Colon (tissue), 2 donors: ENCODE measurements at regions not wholly inside any gene's neighbourhood (a gene's known extent, or its start where the extent isn't known, plus 50 kb on each side); places are given as distances from the start of the nearest gene placed in this dataset.

Experiments
- FAIRE-seq: peaks from 2 replicates; lab custom pipeline; 2012; peaks lifted over from hg19 to GRCh38; lab: Jason Lieb, UNC
- donor health status: control.
- donor health status: control.

GRCh38 chr9:129264388-129264787 is 86.3 kb upstream of the IER5L start:
- FAIRE-seq: no peak

- FAIRE-seq: no peak
These were observed 85.8 kb upstream of the IER5L start for GRCh38 chr9:129263836-129264235.

- no peak for FAIRE-seq
These were observed 84.2 kb upstream of the IER5L start for GRCh38 chr9:129262261-129262660.

- no peak for FAIRE-seq
These were observed 81.3 kb upstream of the IER5L start for GRCh38 chr9:129259375-129259774.

DNA sequence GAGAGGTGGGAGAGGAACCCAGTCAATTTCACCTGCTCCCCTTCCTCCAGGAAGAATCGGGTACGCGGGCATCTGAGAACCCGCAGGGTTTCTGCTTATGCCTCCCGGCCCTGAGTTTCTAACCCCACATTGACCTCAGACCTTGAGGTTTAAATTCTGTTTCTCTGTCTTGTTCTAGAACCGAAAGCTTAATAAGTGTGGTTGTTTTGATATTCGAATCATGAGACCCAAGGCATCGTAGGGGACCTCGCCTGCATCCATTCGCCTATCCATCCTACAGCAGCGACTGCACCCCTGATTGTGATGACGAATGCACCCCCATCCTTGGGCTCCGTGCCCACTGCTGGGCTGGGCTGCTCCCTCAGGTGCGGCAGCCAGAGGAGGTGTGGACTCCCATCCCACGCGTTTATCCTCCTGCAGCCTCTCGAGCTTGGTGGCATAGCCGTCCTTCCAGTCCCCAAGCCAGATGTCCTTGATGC is 80.8 kb upstream of the IER5L start:
- FAIRE-seq: no peak

- FAIRE-seq: no peak
These were observed 80.2 kb upstream of the IER5L start for GRCh38 chr9:129258124-129258822.

GRCh38 chr9:129256959-129257713 is 79.1 kb upstream of the IER5L start:
- no peak for FAIRE-seq

- FAIRE-seq: no peak
These were observed 76.7 kb upstream of the IER5L start for GRCh38 chr9:129254566-129255287.

DNA sequence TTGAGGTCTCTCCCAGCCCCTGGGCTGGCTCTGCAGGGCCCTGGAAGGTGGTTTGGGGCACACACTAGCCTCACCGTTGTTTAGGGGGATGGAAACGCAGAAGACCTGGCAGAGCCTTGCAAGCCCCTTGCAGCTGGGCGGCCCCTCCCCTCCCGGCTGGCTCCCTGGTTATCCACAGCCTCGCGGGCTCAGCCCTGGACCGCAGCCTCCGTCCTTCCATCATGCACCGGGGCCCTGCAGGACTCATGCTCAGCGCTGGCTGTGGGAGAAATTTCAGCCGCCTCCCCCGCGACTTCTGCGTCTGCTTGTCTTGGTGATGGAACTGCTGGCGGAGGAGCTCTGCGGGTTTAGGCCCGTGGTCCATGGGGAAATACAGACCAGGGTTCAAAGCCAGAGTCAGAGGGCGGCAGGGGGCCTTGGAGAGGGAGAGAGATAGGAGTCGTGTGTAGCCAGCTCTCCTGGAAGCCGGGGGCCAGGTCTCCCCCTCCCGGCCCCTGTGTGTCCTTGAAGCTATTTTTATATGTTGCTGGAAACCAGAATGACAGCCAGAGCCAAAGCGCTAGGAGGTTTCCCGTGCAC is 75.8 kb upstream of the IER5L start:
- FAIRE-seq: no peak

- FAIRE-seq: no peak
These were observed 75.1 kb upstream of the IER5L start for GRCh38 chr9:129252937-129253802.

DNA sequence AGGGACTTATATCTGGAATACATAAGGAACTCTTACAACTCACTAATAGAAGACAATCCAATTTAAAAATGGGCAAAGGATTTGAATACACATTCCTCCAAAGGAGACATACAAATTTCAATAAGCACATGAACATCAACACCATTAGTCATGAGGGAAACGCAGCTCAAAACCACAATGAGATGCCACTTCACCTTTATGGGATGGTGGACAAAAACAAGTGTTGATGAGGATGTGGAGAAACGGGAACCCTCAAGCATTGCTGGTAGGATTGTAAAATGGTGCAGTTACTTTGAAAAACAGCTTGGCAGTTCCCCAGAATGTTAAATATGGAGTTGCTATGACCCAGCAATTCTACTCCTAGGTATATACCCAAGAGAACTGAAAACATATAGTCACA is 72.7 kb upstream of the IER5L start:
- FAIRE-seq: no peak

- no peak for FAIRE-seq
These were observed 69.5 kb upstream of the IER5L start for GRCh38 chr9:129247285-129248153.

DNA sequence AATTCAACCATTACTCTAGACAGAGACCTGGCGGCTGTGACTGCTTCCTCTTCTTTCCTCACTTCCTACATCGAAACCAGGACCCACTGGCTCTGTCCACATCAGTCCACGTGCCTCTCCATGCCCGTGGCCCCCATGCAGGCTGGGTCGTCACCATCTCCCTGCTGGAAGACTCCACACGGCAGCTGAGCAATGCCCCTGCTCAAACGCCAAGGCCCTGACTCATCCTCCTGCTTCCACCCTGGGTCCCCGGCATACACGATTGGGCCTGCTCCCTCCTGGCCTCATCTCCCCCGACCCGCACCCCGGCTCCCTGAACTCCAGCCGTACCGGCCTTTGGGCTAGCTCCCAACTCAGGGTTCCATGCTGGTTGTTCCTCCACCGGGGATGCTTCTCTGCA is 67.2 kb upstream of the IER5L start:
- no peak for FAIRE-seq

DNA sequence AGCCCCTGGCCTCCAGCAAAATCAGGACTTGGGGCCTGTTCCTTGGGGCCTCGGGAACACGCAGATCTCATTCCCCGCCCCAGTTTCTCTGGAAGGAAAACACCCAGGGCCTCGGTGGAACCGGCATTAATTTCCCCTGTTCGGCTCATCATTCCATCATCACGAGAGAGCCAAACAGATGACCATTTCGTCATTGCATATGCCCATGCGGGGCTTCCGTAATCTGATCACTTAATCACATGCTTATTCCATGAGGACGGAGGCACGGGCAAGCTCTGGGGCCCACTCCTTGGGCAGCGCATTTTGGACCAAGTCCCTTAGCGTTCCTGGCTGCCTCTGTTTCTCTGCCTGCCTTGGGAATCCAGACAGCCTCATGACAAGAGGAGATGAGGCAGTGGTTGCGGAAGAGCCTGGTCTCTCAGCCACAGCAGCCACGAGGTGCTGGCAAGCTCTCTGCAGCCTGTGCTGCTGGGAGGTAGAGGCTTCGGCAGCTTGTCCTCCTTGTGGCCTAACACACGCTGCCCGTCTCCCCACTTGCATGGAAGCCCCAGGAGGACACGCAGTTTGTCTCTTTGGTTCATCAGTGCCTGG is 65.0 kb upstream of the IER5L start:
- FAIRE-seq: no peak

GRCh38 chr9:129242191-129242941 is 64.3 kb upstream of the IER5L start:
- no peak for FAIRE-seq

GRCh38 chr9:129241725-129242124 is 63.7 kb upstream of the IER5L start:
- no peak for FAIRE-seq

- no peak for FAIRE-seq
These were observed 62.6 kb upstream of the IER5L start for GRCh38 chr9:129240581-129241211.

DNA sequence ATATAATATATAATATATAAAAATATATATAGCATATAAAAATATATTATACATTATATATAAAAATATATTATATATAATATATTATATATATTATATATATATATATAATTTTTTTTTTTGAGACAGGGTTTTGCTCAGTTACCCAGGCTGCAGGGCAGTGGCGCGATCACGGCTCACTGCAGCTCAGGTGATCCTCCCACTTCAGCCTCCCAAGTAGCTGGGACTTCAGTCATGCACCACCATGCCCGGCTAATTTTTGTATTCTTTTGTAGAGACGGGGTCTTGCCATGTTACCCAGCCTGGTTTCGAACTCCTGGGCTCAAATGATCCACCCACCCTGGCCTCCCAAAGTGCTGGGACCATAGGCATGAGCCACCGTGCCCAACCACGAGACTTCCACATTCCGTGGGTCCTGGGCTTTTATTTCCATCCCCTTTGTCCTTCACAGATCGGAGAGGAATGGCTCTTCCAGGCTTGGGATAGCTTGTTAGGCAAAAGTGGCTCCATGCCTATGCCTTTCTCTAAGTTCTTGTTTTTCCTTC is 62.0 kb upstream of the IER5L start:
- no peak for FAIRE-seq

DNA sequence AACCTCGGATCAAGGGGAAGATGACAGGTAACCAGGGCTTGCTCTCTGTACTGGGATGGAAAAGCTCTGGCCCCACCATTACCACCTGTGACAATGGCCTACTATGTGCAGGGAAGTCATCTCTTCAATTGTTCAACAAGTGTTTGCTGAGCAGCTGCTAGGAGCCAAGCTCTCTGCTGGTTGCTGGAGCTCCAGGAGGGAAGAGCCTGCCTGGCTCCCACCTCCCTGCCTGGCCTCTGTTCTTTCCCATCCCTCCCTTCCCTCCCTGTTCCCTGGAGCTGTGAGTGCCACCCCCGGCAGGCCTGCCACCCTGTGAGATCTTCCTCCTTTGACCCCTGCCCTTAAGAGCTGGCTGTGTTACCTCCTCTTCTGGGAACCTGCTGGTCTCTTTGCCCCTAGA is 59.7 kb upstream of the IER5L start:
- FAIRE-seq: no peak
